ENCODE measurements at regions not wholly inside any gene's neighbourhood (a gene's known extent, or its start where the extent isn't known, plus 50 kb on each side); places are given as distances from the start of the nearest gene placed in this dataset.

- DNase-seq = no peak
Observed at GRCh38 chr9:89949111-89949510, 344.3 kb downstream of the GADD45G start.

- DNase-seq = no peak
Observed at GRCh38 chr9:89951675-89952074, 346.9 kb downstream of the GADD45G start.

GRCh38 chr9:89952401-89952800 lies 347.6 kb downstream of the GADD45G start:
- DNase-seq = no peak

GRCh38 chr9:89953263-89953662 lies 348.5 kb downstream of the GADD45G start:
- peak; percentile 10 for DNase-seq

- DNase-seq = no peak
Observed at GRCh38 chr9:89953824-89954615, 349.2 kb downstream of the GADD45G start.

DNA sequence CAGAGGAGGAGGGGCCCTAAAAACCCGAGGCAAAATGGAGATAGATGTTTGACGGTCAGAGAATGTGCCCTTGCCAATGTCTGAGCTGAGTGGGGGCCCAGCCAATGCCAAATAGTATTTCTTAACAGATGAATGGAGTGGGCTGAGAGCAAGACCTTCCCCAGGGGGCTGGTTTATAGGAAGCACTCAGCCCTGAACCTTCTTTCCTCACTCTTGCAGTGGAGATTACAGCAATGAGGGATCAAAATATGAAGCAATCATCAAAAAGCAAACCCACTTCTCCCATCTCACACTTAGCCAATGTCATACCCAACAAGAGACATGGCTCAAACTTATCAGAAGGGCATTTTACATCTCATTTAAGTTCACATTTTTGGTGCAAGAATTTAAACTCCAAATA lies 350.3 kb downstream of the GADD45G start:
- DNase-seq = no peak

DNA sequence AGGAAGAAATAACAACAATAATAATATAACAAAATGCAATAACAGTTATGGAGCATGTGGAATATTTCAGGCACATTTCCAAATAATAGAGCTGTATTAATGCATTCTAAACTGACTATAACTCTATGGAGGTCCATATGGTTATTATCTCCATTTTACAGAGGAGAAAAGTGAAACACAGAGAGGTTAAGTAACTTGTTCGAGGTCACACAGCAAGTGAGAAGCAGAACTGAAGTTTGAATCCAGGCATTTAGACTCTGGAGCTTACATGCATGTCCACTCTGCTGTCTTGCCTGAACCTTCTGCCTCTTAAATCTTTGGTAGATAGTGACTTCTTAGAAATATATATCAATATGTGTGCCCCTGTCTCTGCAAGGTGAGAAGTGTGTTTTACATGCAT lies 350.8 kb downstream of the GADD45G start:
- DNase-seq = no peak

GRCh38 chr9:89956331-89956730 lies 351.5 kb downstream of the GADD45G start:
- DNase-seq = no peak

DNA sequence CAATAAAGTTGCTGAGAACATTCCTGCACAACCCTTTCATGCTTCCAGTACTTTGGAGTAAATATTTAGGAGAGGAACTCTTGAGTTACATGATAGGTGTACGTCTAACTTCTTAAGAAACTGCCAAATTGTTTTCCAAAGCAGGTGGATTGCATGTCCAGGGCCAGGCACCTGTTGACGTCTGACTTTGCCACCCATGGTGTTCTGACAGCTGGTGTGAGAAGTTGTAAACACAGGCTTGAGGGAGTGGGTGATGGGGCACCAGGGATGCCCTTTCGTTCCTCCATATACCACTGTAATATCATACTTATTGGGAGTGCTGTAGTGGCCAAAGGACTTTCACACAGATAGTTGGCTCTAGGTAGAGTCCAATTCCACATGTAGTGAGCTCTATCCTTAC lies 352.1 kb downstream of the GADD45G start:
- no peak for DNase-seq

DNA sequence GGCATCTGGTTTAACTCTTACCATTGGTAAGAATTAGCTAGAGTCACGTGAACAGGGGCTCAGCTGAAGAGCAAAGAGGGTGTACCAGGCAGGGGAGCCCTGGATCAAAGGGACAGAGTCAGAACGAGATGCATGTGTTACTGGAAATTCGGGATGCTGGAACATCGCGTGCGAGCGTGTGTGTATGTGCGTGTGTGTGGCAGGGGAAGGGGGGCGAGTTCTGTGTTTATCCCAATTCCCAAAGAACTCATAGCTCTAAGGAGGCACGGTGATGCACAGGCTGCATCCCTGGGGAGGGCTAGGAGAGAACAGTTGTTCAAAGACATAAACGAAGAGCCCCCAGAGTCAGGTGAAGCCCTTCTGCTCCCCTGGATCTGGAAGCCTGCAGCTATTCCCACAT lies 353.3 kb downstream of the GADD45G start:
- no peak for DNase-seq

DNA sequence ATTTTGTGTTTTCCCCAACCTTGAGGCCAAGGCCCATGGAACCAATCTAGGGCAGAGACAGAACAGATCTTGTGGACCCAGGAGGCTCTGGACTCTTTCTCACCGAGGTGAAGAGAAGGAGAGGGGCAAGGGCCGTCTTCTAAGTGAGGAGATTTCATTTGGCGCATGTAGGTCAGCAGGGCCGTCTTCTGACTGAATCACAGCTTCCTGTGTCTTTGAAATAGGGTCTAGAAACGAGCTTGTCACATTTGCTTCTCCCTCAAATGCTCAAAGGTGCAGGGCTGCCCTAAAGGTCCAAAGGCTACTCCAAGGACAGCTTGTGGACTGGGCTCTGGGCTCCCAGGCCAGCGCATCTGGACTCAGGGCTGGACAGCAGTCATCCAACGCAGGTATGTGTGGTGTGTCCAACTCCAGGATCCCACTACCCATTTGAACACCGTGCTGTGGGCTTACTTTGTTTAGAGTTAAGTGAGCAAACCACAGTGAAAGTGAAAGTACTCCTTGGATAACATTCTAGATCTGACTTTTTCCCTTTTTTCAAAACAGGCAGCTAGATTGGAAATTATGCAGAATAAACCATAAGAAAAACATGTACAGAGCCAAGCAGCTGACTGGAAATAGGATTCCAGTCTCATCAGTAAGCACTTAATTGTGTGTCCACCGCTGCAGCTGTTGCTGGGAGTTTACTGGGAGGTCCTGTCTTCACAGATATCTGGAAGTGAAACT lies 357.0 kb downstream of the GADD45G start:
- DNase-seq = peak; percentile 7

DNA sequence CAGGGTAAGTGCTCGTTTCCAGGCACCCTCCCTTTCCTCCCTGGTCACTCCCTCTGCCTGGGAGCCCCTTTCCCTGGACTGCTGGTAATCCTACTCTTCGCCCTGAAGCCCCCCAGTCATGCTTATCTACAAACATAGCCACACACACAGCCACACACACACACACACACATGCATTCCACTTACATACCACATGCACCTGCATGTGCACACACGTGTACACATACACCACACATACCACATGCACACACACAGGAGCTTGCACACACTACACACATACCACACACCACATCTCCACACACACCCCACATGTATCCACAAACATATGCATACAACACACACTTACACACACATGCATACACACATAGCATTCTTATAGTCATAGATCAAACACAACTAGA lies 358.5 kb downstream of the GADD45G start:
- DNase-seq = no peak

- no peak for DNase-seq
Observed at GRCh38 chr9:89967527-89967926, 362.7 kb downstream of the GADD45G start.

- no peak for DNase-seq
Observed at GRCh38 chr9:89969156-89969675, 364.4 kb downstream of the GADD45G start.

DNA sequence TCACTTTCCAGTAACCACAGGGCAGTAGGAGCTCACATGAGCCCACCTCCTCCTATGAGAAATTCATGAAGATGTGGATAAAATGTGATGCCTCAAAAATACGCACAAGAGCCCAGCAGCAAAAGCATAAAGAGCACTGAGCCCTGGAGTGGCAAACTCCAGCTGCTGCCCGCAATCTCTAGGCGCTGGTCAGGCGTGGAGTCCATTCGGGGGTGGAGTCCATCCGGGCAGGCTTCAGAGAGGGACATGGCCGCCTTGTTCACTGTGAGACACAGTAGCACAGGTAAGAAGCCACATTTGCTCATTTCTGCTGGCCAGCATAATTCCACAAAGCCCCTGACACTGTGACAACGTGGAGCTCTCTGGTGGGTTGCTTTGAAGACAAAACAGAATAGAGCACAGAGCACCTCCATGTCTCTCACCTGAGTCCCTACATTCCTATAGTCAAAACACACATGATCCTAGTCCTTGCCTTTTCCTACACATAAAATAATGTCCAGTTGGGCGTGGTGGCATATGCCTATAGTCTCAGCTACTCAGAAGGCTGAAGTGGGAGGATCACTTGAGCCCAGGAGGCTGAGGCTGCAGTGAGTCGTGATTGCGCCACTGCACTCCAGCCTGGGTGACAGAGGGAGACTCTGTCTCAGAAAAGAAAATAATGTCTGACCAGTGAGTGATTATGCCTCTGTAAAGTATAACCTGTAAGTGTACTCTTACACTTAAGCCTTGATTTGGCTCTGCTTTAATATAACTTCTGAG lies 365.2 kb downstream of the GADD45G start:
- DNase-seq = no peak

DNA sequence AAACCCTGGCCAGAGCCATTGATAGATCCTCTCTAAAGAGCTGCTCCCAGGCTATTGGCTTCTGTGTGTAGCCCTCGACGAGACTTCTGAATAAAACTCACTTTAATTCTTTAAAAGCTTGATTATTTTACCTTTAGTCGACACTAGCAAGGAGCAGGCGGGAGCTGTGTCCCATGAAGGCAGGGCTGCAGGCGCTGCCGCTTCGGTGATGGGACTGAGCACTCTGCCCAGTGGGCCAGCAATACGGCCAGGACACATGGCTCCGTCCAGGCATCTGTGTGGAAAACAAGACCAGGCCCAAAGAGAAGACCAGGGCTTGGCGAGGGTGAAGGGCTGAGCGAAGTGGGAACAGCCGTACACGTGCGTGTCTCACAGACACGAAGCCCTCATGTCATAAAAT lies 365.9 kb downstream of the GADD45G start:
- DNase-seq = no peak

- no peak for DNase-seq
Observed at GRCh38 chr9:89972535-89972934, 367.7 kb downstream of the GADD45G start.

GRCh38 chr9:89974582-89974981 lies 369.8 kb downstream of the GADD45G start:
- DNase-seq = no peak

DNA sequence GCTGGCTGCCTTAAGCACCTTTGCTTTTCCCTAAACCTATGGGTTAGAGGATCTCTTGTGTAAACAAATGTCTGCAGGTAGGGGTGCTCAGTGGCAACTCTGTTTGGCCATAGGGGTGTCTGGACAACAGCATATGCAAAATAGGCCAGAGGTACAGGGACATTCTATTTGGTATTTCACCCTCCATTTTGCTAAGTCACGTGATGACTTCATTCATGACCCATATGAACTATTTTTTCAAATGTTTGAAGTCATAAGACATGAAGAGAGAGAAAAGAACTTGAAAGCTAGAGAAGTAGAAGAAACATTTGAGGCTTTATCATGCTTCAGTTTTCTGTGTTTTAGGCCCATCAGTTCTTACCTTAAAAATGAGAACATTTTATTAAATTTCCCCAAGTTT lies 370.2 kb downstream of the GADD45G start:
- DNase-seq = no peak

GRCh38 chr9:89975630-89976029 lies 370.8 kb downstream of the GADD45G start:
- no peak for DNase-seq

DNA sequence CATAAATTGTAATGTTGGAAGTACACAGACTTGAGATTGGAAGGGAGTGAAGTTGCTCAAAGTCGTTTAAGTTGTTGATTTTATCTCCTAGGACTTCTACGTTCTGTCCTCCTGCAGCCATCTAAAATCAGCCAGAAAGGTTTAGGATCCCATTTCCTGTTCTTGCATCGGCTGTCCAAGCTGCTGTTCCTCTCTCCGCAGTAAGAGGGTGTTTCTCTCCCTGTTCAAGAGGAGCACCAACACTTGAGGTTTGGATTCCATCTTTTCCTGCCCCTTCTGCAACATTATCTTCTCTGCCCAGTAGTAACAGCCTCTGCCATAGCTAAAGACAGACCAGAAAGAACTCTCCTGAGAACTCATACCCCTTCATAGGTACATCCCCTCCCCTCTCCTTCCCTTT lies 373.4 kb downstream of the GADD45G start:
- DNase-seq = no peak

GRCh38 chr9:89980600-89980999 lies 375.8 kb downstream of the GADD45G start:
- no peak for DNase-seq

GRCh38 chr9:89982016-89982415 lies 377.2 kb downstream of the GADD45G start:
- DNase-seq = no peak

GRCh38 chr9:89983411-89983810 lies 378.6 kb downstream of the GADD45G start:
- no peak for DNase-seq
